ENCODE measurements at regions not wholly inside any gene's neighbourhood (a gene's known extent, or its start where the extent isn't known, plus 50 kb on each side); places are given as distances from the start of the nearest gene placed in this dataset.

- no peaks in the 10 kb centered on the region for H3K9me2 ChIP-seq (ENCODE audit: low read depth, low read length)
- no peak overlapping the region for H3K27ac ChIP-seq (ENCODE audit: low read depth, low read length, poor library complexity, severe bottlenecking)
- no peak overlapping the region for H3K9ac ChIP-seq (ENCODE audit: low read length)
- no peaks in the 10 kb centered on the region for H3K9me3 ChIP-seq (ENCODE audit: low read length)
- H3K27me3 ChIP-seq (ENCODE audit: insufficient read depth, low read length): no peaks in the 10 kb centered on the region
- no peak overlapping the region for H3K4me3 ChIP-seq (ENCODE audit: low read depth, low read length, poor library complexity, severe bottlenecking)
- H3K79me2 ChIP-seq (ENCODE audit: insufficient read depth, low read length): no peaks in the 10 kb centered on the region
- H3F3A ChIP-seq (ENCODE audit: insufficient read depth, low read length): no peaks in the 10 kb centered on the region
- H3K36me3 ChIP-seq (ENCODE audit: insufficient read depth, low read length): no peaks in the 10 kb centered on the region
- no peak overlapping the region for H3K4me2 ChIP-seq (ENCODE audit: low read length)
- H4K20me1 ChIP-seq (ENCODE audit: insufficient read depth, low read length): no peaks in the 10 kb centered on the region
- TF ChIP-seq CTCF (IDR thresholded peaks at IDR 0.05; ENCODE audit: low read length) (no peak), EZH2 (IDR thresholded peaks at IDR 0.05; ENCODE audit: borderline replicate concordance, low read length) (no peak)
- no peak overlapping the region for H2AFZ ChIP-seq (ENCODE audit: low read length)
- H3K4me1 ChIP-seq (ENCODE audit: insufficient read depth, low read length, severe bottlenecking): no peaks in the 10 kb centered on the region
Measured at GRCh38 chr2:138228101-138228500, 263.8 kb downstream of the HNMT start.

GRCh38 chr2:138234265-138234664 lies 267.3 kb upstream of the SPOPL start:
- no peaks in the 10 kb centered on the region for H3K79me2 ChIP-seq (ENCODE audit: insufficient read depth, low read length)
- H2AFZ ChIP-seq (ENCODE audit: low read length): no peak overlapping the region
- H3K9me3 ChIP-seq (ENCODE audit: low read length): no peaks in the 10 kb centered on the region
- no peak overlapping the region for H3K4me3 ChIP-seq (ENCODE audit: low read depth, low read length, poor library complexity, severe bottlenecking)
- H4K20me1 ChIP-seq (ENCODE audit: insufficient read depth, low read length): no peaks in the 10 kb centered on the region
- H3K4me1 ChIP-seq (ENCODE audit: insufficient read depth, low read length, severe bottlenecking): no peaks in the 10 kb centered on the region
- H3F3A ChIP-seq (ENCODE audit: insufficient read depth, low read length): no peaks in the 10 kb centered on the region
- H3K36me3 ChIP-seq (ENCODE audit: insufficient read depth, low read length): no peaks in the 10 kb centered on the region
- no peaks in the 10 kb centered on the region for H3K27me3 ChIP-seq (ENCODE audit: insufficient read depth, low read length)
- H3K9me2 ChIP-seq (ENCODE audit: low read depth, low read length): no peaks in the 10 kb centered on the region
- no peak overlapping the region for H3K4me2 ChIP-seq (ENCODE audit: low read length)
- TF ChIP-seq EZH2 (IDR thresholded peaks at IDR 0.05; ENCODE audit: borderline replicate concordance, low read length) (no peak), CTCF (IDR thresholded peaks at IDR 0.05; ENCODE audit: low read length) (no peak)
- no peak overlapping the region for H3K9ac ChIP-seq (ENCODE audit: low read length)
- H3K27ac ChIP-seq (ENCODE audit: low read depth, low read length, poor library complexity, severe bottlenecking): no peak overlapping the region

- Histone ChIP-seq H3K9ac (ENCODE audit: low read length) (no peak overlapping the region), H3K27me3 (ENCODE audit: insufficient read depth, low read length) (no peaks in the 10 kb centered on the region), H3K79me2 (ENCODE audit: insufficient read depth, low read length) (no peaks in the 10 kb centered on the region), H2AFZ (ENCODE audit: low read length) (no peak overlapping the region), H3K9me3 (ENCODE audit: low read length) (no peaks in the 10 kb centered on the region), H3K4me2 (ENCODE audit: low read length) (no peak overlapping the region), H3K27ac (ENCODE audit: low read depth, low read length, poor library complexity, severe bottlenecking) (no peak overlapping the region), H3K4me3 (ENCODE audit: low read depth, low read length, poor library complexity, severe bottlenecking) (no peak overlapping the region), H3K9me2 (ENCODE audit: low read depth, low read length) (no peaks in the 10 kb centered on the region), H3F3A (ENCODE audit: insufficient read depth, low read length) (no peaks in the 10 kb centered on the region), H3K4me1 (ENCODE audit: insufficient read depth, low read length, severe bottlenecking) (no peaks in the 10 kb centered on the region), H4K20me1 (ENCODE audit: insufficient read depth, low read length) (no peaks in the 10 kb centered on the region), H3K36me3 (ENCODE audit: insufficient read depth, low read length) (no peaks in the 10 kb centered on the region)
- no peak for TF ChIP-seq CTCF (IDR thresholded peaks at IDR 0.05; ENCODE audit: low read length)
- TF ChIP-seq EZH2 (IDR thresholded peaks at IDR 0.05; ENCODE audit: borderline replicate concordance, low read length): no peak
Measured at GRCh38 chr2:138235041-138235440, 266.5 kb upstream of the SPOPL start.
